Liver (tissue), 8 donors: ENCODE measurements at regions not wholly inside any gene's neighbourhood (a gene's known extent, or its start where the extent isn't known, plus 50 kb on each side); places are given as distances from the start of the nearest gene placed in this dataset.

Experiments
- DNase-seq: peaks from one replicate; pipeline ENCODE4 v3.0.0-alpha.2; 2017; ENCODE audit warnings: low spot score
- H3K27ac ChIP-seq, 2 donors: one replicate each; pipeline ENCODE4 v1.7.0; 2013; ENCODE audit warnings: inconsistent platforms in 2 of 2, low read length in 2 of 2, control low read depth in 1 of 2, low read depth in 1 of 2, mild to moderate bottlenecking in 1 of 2
- H3K27me3 ChIP-seq, 4 donors: one replicate each; pipeline versions ENCODE4 v1.6.1 to v1.7.0; 2013; ENCODE audit warnings: low read length in 3 of 4, inconsistent platforms in 1 of 4, mild to moderate bottlenecking in 1 of 4, moderate library complexity in 1 of 4; ENCODE audit not compliant: control insufficient read depth in 4 of 4, insufficient read depth in 4 of 4
- H3K36me3 ChIP-seq, 4 donors: one replicate each; pipeline versions ENCODE4 v1.6.1 to v1.7.0; 2013; ENCODE audit warnings: low read length in 3 of 4, mild to moderate bottlenecking in 3 of 4, low read depth in 1 of 4, moderate library complexity in 1 of 4; ENCODE audit not compliant: control insufficient read depth in 4 of 4, insufficient read depth in 3 of 4
- H3K4me1 ChIP-seq, 4 donors: one replicate each; pipeline versions ENCODE4 v1.6.1 to v1.7.0; 2013; ENCODE audit warnings: low read length in 3 of 4, mild to moderate bottlenecking in 3 of 4, moderate library complexity in 1 of 4; ENCODE audit not compliant: control insufficient read depth in 4 of 4, insufficient read depth in 4 of 4
- H3K4me3 ChIP-seq, 3 donors: one replicate each; pipeline versions ENCODE4 v1.6.1 to v1.7.0; 2013; ENCODE audit warnings: low read length in 3 of 3, control low read depth in 1 of 3, low read depth in 1 of 3, mild to moderate bottlenecking in 1 of 3
- H3K9ac ChIP-seq, 2 donors: one replicate each; pipeline ENCODE4 v1.7.0; 2013; ENCODE audit warnings: low read length in 2 of 2, mild to moderate bottlenecking in 2 of 2, moderate library complexity in 2 of 2, control low read depth in 1 of 2, low read depth in 1 of 2
- H3K9me3 ChIP-seq, 4 donors: one replicate each; pipeline versions ENCODE4 v1.6.1 to v1.7.0; 2013; ENCODE audit warnings: low read length in 3 of 4; ENCODE audit not compliant: control insufficient read depth in 4 of 4
- ATF3 ChIP-seq: IDR thresholded peaks from 2 replicates; pipeline ENCODE4 v1.6.1; 2016; ENCODE audit warnings: antibody characterized with exemption
- CTCF ChIP-seq: fragments of 150-350 bp; IDR thresholded peaks from 2 replicates; pipeline ENCODE4 v1.5.1; 2017; ENCODE audit warnings: improper control_type of control experiment, low read depth, low read length; ENCODE audit not compliant: missing input control
- FOXA2 ChIP-seq: IDR thresholded peaks from 2 replicates; pipeline ENCODE4 v1.6.1; 2016; ENCODE audit warnings: antibody characterized with exemption
- GABPA ChIP-seq, 2 donors: IDR thresholded peaks in 1 of 2; conservative IDR thresholded peaks in 1 of 2; 2 replicates each; pipeline ENCODE4 v1.6.1; 2016; ENCODE audit warnings: antibody characterized with exemption in 2 of 2, mild to moderate bottlenecking in 1 of 2, moderate library complexity in 1 of 2
- HNF4A ChIP-seq, 2 donors: conservative IDR thresholded peaks; 2 replicates each; pipeline ENCODE4 v1.6.1; 2016; ENCODE audit warnings: antibody characterized with exemption in 2 of 2, mild to moderate bottlenecking in 2 of 2
- HNF4G ChIP-seq: IDR thresholded peaks from 2 replicates; pipeline ENCODE4 v1.6.1; 2016; ENCODE audit warnings: antibody characterized with exemption
- JUND ChIP-seq, 2 donors: IDR thresholded peaks; 2 replicates each; pipeline ENCODE4 v1.6.1; 2016; ENCODE audit warnings: antibody characterized with exemption in 2 of 2
- MAX ChIP-seq: IDR thresholded peaks from 2 replicates; pipeline ENCODE4 v1.6.1; 2016; ENCODE audit warnings: antibody characterized with exemption
- NR2F2 ChIP-seq: IDR thresholded peaks from 2 replicates; pipeline ENCODE4 v1.6.1; 2016; ENCODE audit warnings: antibody characterized with exemption
- TAF1 ChIP-seq: conservative IDR thresholded peaks from 2 replicates; pipeline ENCODE4 v1.6.1; 2016; ENCODE audit warnings: antibody characterized with exemption, mild to moderate bottlenecking
- YY1 ChIP-seq: IDR thresholded peaks from 2 replicates; pipeline ENCODE4 v1.6.1; 2016; ENCODE audit warnings: antibody characterized with exemption, mild to moderate bottlenecking
- ZBTB33 ChIP-seq: IDR thresholded peaks from 2 replicates; pipeline ENCODE4 v1.6.1; 2016; ENCODE audit warnings: antibody characterized with exemption
- WGBS: extraction: QIAGEN DNeasy Blood & Tissue Kit; methylation state at CpG from one replicate; pipeline ENCODE4 v1.1.7; 2013; 5-methylcytosine and 5-hydroxymethylcytosine counted together
- TF ChIP-seq, protein P1 (sequence below): IDR thresholded peaks from 2 replicates; pipeline ENCODE4 v1.6.1; 2016; ENCODE audit warnings: antibody characterized with exemption, mild to moderate bottlenecking
- donor health status: healthy.
- donor health status: healthy.
- donor health status: healthy.
- donor health status: healthy.
- donor health status: healthy.

GRCh38 chr15:96266456-96266855 is 64.0 kb upstream of the NR2F2 start (continued):
- TF ChIP-seq ATF3: no peak
- no peak for TF ChIP-seq CTCF

DNA sequence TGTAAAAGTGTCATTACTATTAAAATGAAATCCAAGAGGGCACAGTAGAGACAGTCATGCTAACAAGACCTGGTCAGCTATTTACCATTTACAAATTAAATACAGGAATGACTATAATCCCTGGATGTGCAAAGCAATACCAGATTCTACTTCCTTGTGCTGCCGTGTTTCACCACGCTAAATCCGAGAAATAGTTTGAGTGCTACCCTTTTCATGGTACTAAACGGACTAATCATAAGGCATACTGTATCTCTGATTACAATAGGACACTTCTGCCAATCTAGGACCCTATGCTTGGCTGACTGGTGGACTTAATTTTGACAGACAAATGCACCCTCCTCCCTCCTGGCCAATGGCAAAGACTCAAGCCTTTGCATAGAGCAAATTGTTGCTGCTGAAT is 63.0 kb upstream of the NR2F2 start:
- no peak overlapping the region for H3K9ac ChIP-seq
- no peak for TF ChIP-seq NR2F2
- no peak for TF ChIP-seq ATF3
- no peak for TF ChIP-seq TAF1
- TF ChIP-seq, protein P1, sequence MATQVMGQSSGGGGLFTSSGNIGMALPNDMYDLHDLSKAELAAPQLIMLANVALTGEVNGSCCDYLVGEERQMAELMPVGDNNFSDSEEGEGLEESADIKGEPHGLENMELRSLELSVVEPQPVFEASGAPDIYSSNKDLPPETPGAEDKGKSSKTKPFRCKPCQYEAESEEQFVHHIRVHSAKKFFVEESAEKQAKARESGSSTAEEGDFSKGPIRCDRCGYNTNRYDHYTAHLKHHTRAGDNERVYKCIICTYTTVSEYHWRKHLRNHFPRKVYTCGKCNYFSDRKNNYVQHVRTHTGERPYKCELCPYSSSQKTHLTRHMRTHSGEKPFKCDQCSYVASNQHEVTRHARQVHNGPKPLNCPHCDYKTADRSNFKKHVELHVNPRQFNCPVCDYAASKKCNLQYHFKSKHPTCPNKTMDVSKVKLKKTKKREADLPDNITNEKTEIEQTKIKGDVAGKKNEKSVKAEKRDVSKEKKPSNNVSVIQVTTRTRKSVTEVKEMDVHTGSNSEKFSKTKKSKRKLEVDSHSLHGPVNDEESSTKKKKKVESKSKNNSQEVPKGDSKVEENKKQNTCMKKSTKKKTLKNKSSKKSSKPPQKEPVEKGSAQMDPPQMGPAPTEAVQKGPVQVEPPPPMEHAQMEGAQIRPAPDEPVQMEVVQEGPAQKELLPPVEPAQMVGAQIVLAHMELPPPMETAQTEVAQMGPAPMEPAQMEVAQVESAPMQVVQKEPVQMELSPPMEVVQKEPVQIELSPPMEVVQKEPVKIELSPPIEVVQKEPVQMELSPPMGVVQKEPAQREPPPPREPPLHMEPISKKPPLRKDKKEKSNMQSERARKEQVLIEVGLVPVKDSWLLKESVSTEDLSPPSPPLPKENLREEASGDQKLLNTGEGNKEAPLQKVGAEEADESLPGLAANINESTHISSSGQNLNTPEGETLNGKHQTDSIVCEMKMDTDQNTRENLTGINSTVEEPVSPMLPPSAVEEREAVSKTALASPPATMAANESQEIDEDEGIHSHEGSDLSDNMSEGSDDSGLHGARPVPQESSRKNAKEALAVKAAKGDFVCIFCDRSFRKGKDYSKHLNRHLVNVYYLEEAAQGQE: no peak
- no peak for TF ChIP-seq YY1
- no peak for TF ChIP-seq JUND (IDR thresholded peaks at IDR 0.05)
- TF ChIP-seq ZBTB33: no peak
- TF ChIP-seq HNF4G: no peak
- no peak for TF ChIP-seq FOXA2
- no peak for TF ChIP-seq HNF4A (conservative IDR thresholded peaks at IDR 0.05)
- TF ChIP-seq MAX: no peak
- no peak for TF ChIP-seq GABPA (IDR thresholded peaks at IDR 0.05 in 1 of 2, conservative IDR thresholded peaks at IDR 0.05 in 1 of 2)
- no peak overlapping the region for H3K27ac ChIP-seq
- DNase-seq: no peak
- 98% methylated on average over 4 of the region's 4 CpGs for WGBS
- H3K36me3 ChIP-seq: no peaks in the 10 kb centered on the region
- peaks cover 4 to 11% (median 9%) of the 10 kb centered on the region in 4 donors for H3K4me1 ChIP-seq
- H3K27me3 ChIP-seq: no peaks in the 10 kb centered on the region
- H3K4me3 ChIP-seq: no peak overlapping the region
- H3K9me3 ChIP-seq: no peaks in the 10 kb centered on the region
